ENCODE measurements at regions not wholly inside any gene's neighbourhood (a gene's known extent, or its start where the extent isn't known, plus 50 kb on each side); places are given as distances from the start of the nearest gene placed in this dataset.

DNA sequence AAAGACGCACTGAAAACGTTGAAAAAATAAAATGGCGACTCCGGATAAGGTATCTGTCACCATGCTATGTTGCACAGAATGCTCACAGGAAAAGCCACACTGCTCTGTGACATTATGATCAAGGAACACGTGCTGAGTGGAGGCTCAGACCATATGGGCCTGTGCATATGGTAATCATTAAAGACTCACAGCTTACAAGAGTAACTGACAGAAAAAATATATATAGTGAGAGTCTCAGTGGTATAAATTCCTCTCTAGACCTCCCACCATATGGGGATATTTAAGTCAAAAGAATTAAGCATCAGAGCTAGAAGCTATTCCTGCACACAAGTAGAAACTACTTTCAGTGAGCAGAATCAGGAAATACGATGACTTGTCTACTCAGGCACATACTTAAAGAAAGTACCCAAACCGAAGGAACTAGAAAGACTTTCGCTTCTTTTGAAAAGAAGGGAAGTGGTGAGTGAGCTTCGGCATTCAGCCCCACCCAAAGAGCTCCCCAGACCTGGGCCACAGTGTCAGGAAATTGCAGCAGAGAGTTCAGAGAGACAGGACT is 65.1 kb upstream of the MPP7 start:
- TF ChIP-seq POLR2AphosphoS5 (IDR thresholded peaks at IDR 0.05; ENCODE audit: low read depth, low read length) (no peak), POLR2A (IDR thresholded peaks at IDR 0.05; ENCODE audit: low read depth, low read length) (no peak)

Measured in GM12892 (cell line).